OCI-LY7 (cell line): ENCODE measurements at regions not wholly inside any gene's neighbourhood (a gene's known extent, or its start where the extent isn't known, plus 50 kb on each side); places are given as distances from the start of the nearest gene placed in this dataset.

ENCODE experiments used
- BruUV-seq: library from RNA; stranded (reverse); fragments of 400-500 nt; replicated peaks from 2 replicates; lab custom pipeline; 2021; lab: Mats Ljungman, UMichigan
- CTCF ChIA-PET: fragments of 300-600 bp; sonication (Branson Sonifier 250); formaldehyde crosslinking; loops from one replicate; lab custom pipeline; 2022; ENCODE audit warnings: antibody characterized with exemption; ENCODE audit not compliant: unreplicated experiment; lab: Charles Lee
- POLR2A ChIA-PET: fragments of 300-600 bp; sonication (Branson Sonifier 250); formaldehyde crosslinking; loops from one replicate; lab custom pipeline; 2022; ENCODE audit warnings: antibody characterized with exemption; lab: Charles Lee
- DNase-seq: peaks from one replicate; pipeline ENCODE4 v3.0.0-alpha.2; 2015; ENCODE audit warnings: low spot score
- H2AFZ ChIP-seq: fragments of 200-600 bp; sonication (generic), shearing (Covaris generic); 2 replicates; pipeline ENCODE4 v1.6.1; 2014; ENCODE audit warnings: mild to moderate bottlenecking, antibody characterized with exemption, low read length, moderate library complexity
- H3K27ac ChIP-seq: fragments of 200-600 bp; sonication (generic); 2 replicates; pipeline ENCODE4 v1.5.1; 2014; ENCODE audit warnings: mixed run types, low read depth, mild to moderate bottlenecking, moderate library complexity, low read length, inconsistent platforms; ENCODE audit not compliant: poor library complexity, severe bottlenecking
- H3K36me3 ChIP-seq: fragments of 200-600 bp; sonication (generic); 2 replicates; pipeline ENCODE4 v1.6.1; 2014; ENCODE audit warnings: mild to moderate bottlenecking, antibody characterized with exemption, low read length, moderate library complexity, mixed read lengths; ENCODE audit not compliant: insufficient read depth
- H3K4me1 ChIP-seq: fragments of 200-600 bp; sonication (generic); 2 replicates; pipeline ENCODE4 v1.5.1; 2014; ENCODE audit warnings: mild to moderate bottlenecking, low read length; ENCODE audit not compliant: insufficient read depth, poor library complexity, severe bottlenecking
- H3K4me2 ChIP-seq: fragments of 200-600 bp; sonication (generic); 2 replicates; pipeline ENCODE4 v1.6.1; 2014; ENCODE audit warnings: mild to moderate bottlenecking, low read length
- H3K4me3 ChIP-seq: fragments of 200-600 bp; sonication (generic); 2 replicates; pipeline ENCODE4 v1.5.1; 2014; ENCODE audit warnings: mild to moderate bottlenecking, low read depth, low read length; ENCODE audit not compliant: poor library complexity, severe bottlenecking
- H3K79me2 ChIP-seq: fragments of 200-600 bp; sonication (generic); 2 replicates; pipeline ENCODE4 v1.6.1; 2016; ENCODE audit warnings: low read depth, mild to moderate bottlenecking, low read length, moderate library complexity, mixed read lengths; ENCODE audit not compliant: insufficient read depth
- H3K9me2 ChIP-seq: fragments of 200-600 bp; sonication (generic); 2 replicates; pipeline ENCODE4 v1.6.1; 2016; ENCODE audit warnings: mild to moderate bottlenecking, low read length, mixed read lengths; ENCODE audit not compliant: insufficient read depth
- H3K9me3 ChIP-seq: fragments of 200-600 bp; sonication (generic); 2 replicates; pipeline ENCODE4 v1.6.1; 2014; ENCODE audit warnings: mild to moderate bottlenecking, mixed run types, low read length, mixed read lengths
- H4K20me1 ChIP-seq: fragments of 200-600 bp; sonication (generic); 2 replicates; pipeline ENCODE4 v1.6.1; 2014; ENCODE audit warnings: mild to moderate bottlenecking, antibody characterized with exemption, low read length, moderate library complexity, mixed read lengths; ENCODE audit not compliant: insufficient read depth
- CTCF ChIP-seq: fragments of 200-600 bp; sonication (generic); conservative IDR thresholded peaks from 2 replicates; pipeline ENCODE4 v1.5.1; 2014; ENCODE audit warnings: mild to moderate bottlenecking, antibody characterized with exemption, low read length, moderate library complexity, mixed read lengths
- EZH2phosphoT487 ChIP-seq: fragments of 200-600 bp; sonication (generic); IDR thresholded peaks from 2 replicates; pipeline ENCODE4 v1.6.1; 2018; ENCODE audit warnings: low read depth, borderline replicate concordance, mild to moderate bottlenecking, mixed run types, antibody characterized with exemption, low read length, moderate library complexity, mixed read lengths
- intact Hi-C: fragments of 100-400 bp; cut with micrococcal nuclease; formaldehyde crosslinking; loops from one replicate; pipeline ENCODE4 v1.10.0; 2022; ENCODE audit not compliant: unreplicated experiment

DNA sequence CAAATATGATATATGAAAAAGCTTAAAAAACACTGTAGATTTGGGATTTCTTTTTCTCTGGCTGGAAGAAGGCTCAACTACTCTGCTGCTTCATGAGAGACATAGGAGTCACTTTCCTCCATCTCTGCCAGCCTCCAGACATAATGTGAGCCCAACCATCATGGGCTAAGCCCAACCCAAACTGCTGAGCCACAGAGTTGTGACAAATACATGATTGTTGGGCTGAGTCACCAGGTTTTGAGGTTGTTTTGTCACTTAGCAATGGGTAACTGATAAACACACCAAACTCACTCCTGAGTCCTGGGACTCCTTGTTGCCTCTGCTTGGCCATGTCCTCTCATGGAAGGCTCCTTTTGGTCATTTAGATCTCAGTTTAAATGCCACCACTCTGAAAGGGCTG lies 381.8 kb upstream of the FZD8 start:
- POLR2A ChIA-PET = interaction anchor here (0.6 kb wide), 1 partner anchor 31 kb away, joined by 3 read pairs; no protein-coding TSS in a partner anchor
- TF ChIP-seq CTCF (no peak), EZH2phosphoT487 (no peak)

GRCh38 chr10:36021096-36021495 lies 379.0 kb upstream of the FZD8 start:
- Histone ChIP-seq H3K9me3 (no peaks in the 10 kb centered on the region), H3K4me3 (no peak overlapping the region), H3K9me2 (no peaks in the 10 kb centered on the region), H3K36me3 (no peaks in the 10 kb centered on the region), H3K79me2 (no peaks in the 10 kb centered on the region), H2AFZ (no peak overlapping the region), H3K4me1 (no peaks in the 10 kb centered on the region), H3K4me2 (no peak overlapping the region), H3K27ac (no peak overlapping the region), H4K20me1 (no peaks in the 10 kb centered on the region)
- TF ChIP-seq CTCF (no peak), EZH2phosphoT487 (no peak)
- ChIA-PET POLR2A (interaction anchor here (0.7 kb wide), 1 partner anchor 21 kb away, joined by 3 read pairs; no protein-coding TSS in a partner anchor), CTCF (no interaction called here)
- intact Hi-C loops = no loop called here
- no peak for DNase-seq
- no TSS peak for BruUV-seq

More for the DNA sequence above, 381.8 kb upstream of the FZD8 start:
- H3K9me3 ChIP-seq = no peaks in the 10 kb centered on the region
- no peaks in the 10 kb centered on the region for H3K36me3 ChIP-seq
- intact Hi-C loops = no loop called here
- H3K4me2 ChIP-seq = no peak overlapping the region
- CTCF ChIA-PET = no interaction called here
- H3K27ac ChIP-seq = no peak overlapping the region
- H3K9me2 ChIP-seq = no peaks in the 10 kb centered on the region
- no peak overlapping the region for H3K4me3 ChIP-seq
- H2AFZ ChIP-seq = no peak overlapping the region
- no peaks in the 10 kb centered on the region for H3K79me2 ChIP-seq
- DNase-seq = no peak
- H3K4me1 ChIP-seq = no peaks in the 10 kb centered on the region
- H4K20me1 ChIP-seq = no peaks in the 10 kb centered on the region
- no TSS peak for BruUV-seq

- no peak for DNase-seq
- no peak overlapping the region for H3K27ac ChIP-seq
- H3K9me3 ChIP-seq = no peaks in the 10 kb centered on the region
- intact Hi-C loops = no loop called here
- H3K4me3 ChIP-seq = no peak overlapping the region
- no peak overlapping the region for H2AFZ ChIP-seq
- H3K4me1 ChIP-seq = no peaks in the 10 kb centered on the region
- no peaks in the 10 kb centered on the region for H4K20me1 ChIP-seq
- no TSS peak for BruUV-seq
- ChIA-PET CTCF (no interaction called here), POLR2A (no interaction called here)
- no peak for TF ChIP-seq EZH2phosphoT487
- TF ChIP-seq CTCF = no peak
- no peak overlapping the region for H3K4me2 ChIP-seq
- H3K36me3 ChIP-seq = no peaks in the 10 kb centered on the region
- H3K79me2 ChIP-seq = no peaks in the 10 kb centered on the region
- H3K9me2 ChIP-seq = no peaks in the 10 kb centered on the region
These were observed 377.7 kb upstream of the FZD8 start for GRCh38 chr10:36019749-36020148.
